A549 (cell line): ENCODE measurements at regions not wholly inside any gene's neighbourhood (a gene's known extent, or its start where the extent isn't known, plus 50 kb on each side); places are given as distances from the start of the nearest gene placed in this dataset.

ENCODE experiments used
- ATAC-seq, 2 experiments: fragments of 200-7000 bp in 1 of 2; fragments of >200 bp in 1 of 2; cut with Nextera tagmentation in 1 of 2; cut with Tn5 transposase in 1 of 2; 3 replicates each; pipeline versions ENCODE4 v1.8.0 to v1.9.1; 2018 to 2020; ENCODE audit warnings: mild to moderate bottlenecking in 1 of 2, moderate library complexity in 1 of 2
- CTCF ChIA-PET: fragments of 300-600 bp; sonication (Branson Sonifier 250); formaldehyde crosslinking; extraction: SDS; loops from one replicate; lab custom pipeline; 2021; ENCODE audit warnings: antibody characterized with exemption, inconsistent platforms; lab: Yijun Ruan, JAX
- POLR2A ChIA-PET: fragments of 350-600 bp; formaldehyde crosslinking; extraction: SDS; loops from one replicate; lab custom pipeline; 2021; ENCODE audit warnings: antibody characterized with exemption, inconsistent platforms; lab: Yijun Ruan, JAX
- DNase-seq, 2 experiments: peaks; one replicate each; pipeline versions ENCODE4 v3.0.0 to v3.0.0-alpha.2; 2011 to 2016; ENCODE audit warnings: low read depth in 1 of 2, low spot score in 1 of 2
- FAIRE-seq: peaks from 2 replicates; lab custom pipeline; 2011; peaks lifted over from hg19 to GRCh38; lab: Jason Lieb, UNC
- H3K27ac ChIP-seq, 2 experiments: fragments of >200 bp; sonication (Bioruptor Twin); formaldehyde crosslinking; 3 replicates each; pipeline ENCODE4 v1.5.1; 2016 to 2017
- H3K4me1 ChIP-seq: fragments of >200 bp; sonication (Bioruptor Twin); formaldehyde crosslinking; 3 replicates; pipeline ENCODE4 v1.6.1; 2016
- H3K4me2 ChIP-seq: fragments of >200 bp; sonication (Bioruptor Twin); formaldehyde crosslinking; 3 replicates; pipeline ENCODE4 v1.6.1; 2016
- H3K4me3 ChIP-seq: fragments of >200 bp; sonication (Bioruptor Twin); formaldehyde crosslinking; 3 replicates; pipeline ENCODE4 v1.5.1; 2016
- H3K9me3 ChIP-seq: fragments of >200 bp; sonication (Bioruptor Twin); formaldehyde crosslinking; 3 replicates; pipeline ENCODE4 v1.6.1; 2016
- CBX2 ChIP-seq: fragments of 200-600 bp; sonication (generic); IDR thresholded peaks from 2 replicates; pipeline ENCODE4 v1.6.1; 2016; ENCODE audit warnings: low read depth, mild to moderate bottlenecking, borderline replicate concordance
- CHD2 ChIP-seq: fragments of 150-350 bp; IDR thresholded peaks from 2 replicates; pipeline ENCODE4 v1.6.1; 2014; ENCODE audit warnings: low read length; ENCODE audit not compliant: partially characterized antibody
- CHD4 ChIP-seq: fragments of 200-600 bp; sonication (generic); IDR thresholded peaks from 2 replicates; pipeline ENCODE4 v1.6.1; 2016; ENCODE audit warnings: antibody characterized with exemption, mild to moderate bottlenecking, borderline replicate concordance
- CTCF ChIP-seq: fragments of >200 bp; sonication (Bioruptor Twin); formaldehyde crosslinking; IDR thresholded peaks from 3 replicates; pipeline ENCODE4 v1.5.1; 2016
- EHF ChIP-seq: fragments of 250-450 bp; sonication (Bioruptor Pico); IDR thresholded peaks from 2 replicates; pipeline ENCODE4 v1.5.0; 2020; ENCODE audit warnings: mild to moderate bottlenecking
- EHMT2 ChIP-seq: fragments of 200-600 bp; sonication (generic); IDR thresholded peaks from 2 replicates; pipeline ENCODE4 v1.6.1; 2016; ENCODE audit warnings: antibody characterized with exemption, low read depth, mild to moderate bottlenecking, moderate library complexity
- EP300 ChIP-seq, 2 experiments: fragments of >200 bp; sonication (Bioruptor Twin); formaldehyde crosslinking; IDR thresholded peaks; 2 replicates in 1 of 2; 3 replicates in 1 of 2; pipeline ENCODE4 v1.6.1; 2016 to 2017
- FOSL2 ChIP-seq, 2 experiments: fragments of 450-650 bp in 1 of 2; fragments of >200 bp in 1 of 2; sonication (Bioruptor Twin) in 1 of 2; formaldehyde crosslinking; IDR thresholded peaks; 2 replicates each; pipeline versions ENCODE4 v1.5.0 to v1.6.1; 2016 to 2020; ENCODE audit warnings: mild to moderate bottlenecking in 1 of 2, moderate library complexity in 1 of 2
- FOXS1 ChIP-seq: fragments of 250-450 bp; sonication (Bioruptor Pico); IDR thresholded peaks from 2 replicates; pipeline ENCODE4 v1.5.0; 2020; ENCODE audit warnings: mild to moderate bottlenecking, moderate library complexity
- HDAC2 ChIP-seq: fragments of 200-600 bp; sonication (generic); IDR thresholded peaks from 2 replicates; pipeline ENCODE4 v1.6.1; 2016
- HEYL ChIP-seq: fragments of 250-450 bp; sonication (Bioruptor Pico); IDR thresholded peaks from 2 replicates; pipeline ENCODE4 v1.8.0; 2021; ENCODE audit warnings: mild to moderate bottlenecking, moderate library complexity
- HMGXB4 ChIP-seq: fragments of 250-450 bp; sonication (Bioruptor Pico); IDR thresholded peaks from 2 replicates; pipeline ENCODE4 v1.5.0; 2021; ENCODE audit warnings: mild to moderate bottlenecking, moderate library complexity, borderline replicate concordance
- HOXA7 ChIP-seq: fragments of 250-450 bp; sonication (Bioruptor Pico); IDR thresholded peaks from 2 replicates; pipeline ENCODE4 v1.5.0; 2020; ENCODE audit warnings: mild to moderate bottlenecking, moderate library complexity
- HOXB13 ChIP-seq: fragments of 250-450 bp; sonication (Bioruptor Pico); IDR thresholded peaks from 2 replicates; pipeline ENCODE4 v1.5.0; 2020; ENCODE audit warnings: low read depth, mild to moderate bottlenecking, moderate library complexity
- HOXB5 ChIP-seq: fragments of 250-450 bp; sonication (Bioruptor Pico); IDR thresholded peaks from 2 replicates; pipeline ENCODE4 v1.5.0; 2020; ENCODE audit warnings: mild to moderate bottlenecking, moderate library complexity
- JUNB ChIP-seq: fragments of >200 bp; sonication (Bioruptor Twin); formaldehyde crosslinking; IDR thresholded peaks from 2 replicates; pipeline ENCODE4 v1.6.1; 2016
- KDM1A ChIP-seq: fragments of 200-600 bp; sonication (generic); IDR thresholded peaks from 2 replicates; pipeline ENCODE4 v1.6.1; 2016; ENCODE audit warnings: low read depth, mild to moderate bottlenecking
- KDM5A ChIP-seq: fragments of 200-600 bp; sonication (generic); IDR thresholded peaks from 2 replicates; pipeline ENCODE4 v1.6.1; 2016; ENCODE audit warnings: antibody characterized with exemption, mild to moderate bottlenecking
- MAFK ChIP-seq: fragments of 450-650 bp; IDR thresholded peaks from 2 replicates; pipeline ENCODE4 v1.6.1; 2014; ENCODE audit not compliant: partially characterized antibody
- MAX ChIP-seq: IDR thresholded peaks from 2 replicates; pipeline ENCODE4 v1.6.1; 2012
- NPAS2 ChIP-seq: fragments of 250-450 bp; sonication (Bioruptor Pico); IDR thresholded peaks from 2 replicates; pipeline ENCODE4 v1.8.0; 2022; ENCODE audit warnings: mild to moderate bottlenecking, moderate library complexity, borderline replicate concordance
- PBX3 ChIP-seq: IDR thresholded peaks from 2 replicates; pipeline ENCODE4 v1.6.1; 2012
- PHF8 ChIP-seq: fragments of 200-600 bp; sonication (generic); IDR thresholded peaks from 2 replicates; pipeline ENCODE4 v1.6.1; 2016; ENCODE audit warnings: low read depth, mild to moderate bottlenecking, antibody characterized with exemption, moderate library complexity, borderline replicate concordance
- POLR2AphosphoS2 ChIP-seq: conservative IDR thresholded peaks from 2 replicates; pipeline ENCODE4 v1.6.1; 2012; ENCODE audit warnings: low read length, improper control_type of control experiment, inconsistent platforms
- RARB ChIP-seq: fragments of 250-450 bp; sonication (Bioruptor Pico); IDR thresholded peaks from 2 replicates; pipeline ENCODE4 v1.8.0; 2021; ENCODE audit warnings: mild to moderate bottlenecking, moderate library complexity
- REST ChIP-seq: fragments of 200-600 bp; sonication (generic); IDR thresholded peaks from 2 replicates; pipeline ENCODE4 v1.6.1; 2016; ENCODE audit warnings: antibody characterized with exemption, mild to moderate bottlenecking, moderate library complexity
- SREBF2 ChIP-seq: fragments of 450-650 bp; IDR thresholded peaks from 2 replicates; pipeline ENCODE4 v1.6.1; 2014; ENCODE audit warnings: mild to moderate bottlenecking, moderate library complexity
- USF2 ChIP-seq: fragments of 450-650 bp; IDR thresholded peaks from 2 replicates; pipeline ENCODE4 v1.6.1; 2014; ENCODE audit warnings: antibody characterized with exemption
- ZFP36 ChIP-seq: fragments of 450-650 bp; IDR thresholded peaks from 2 replicates; pipeline ENCODE4 v1.6.1; 2014; ENCODE audit warnings: borderline replicate concordance; ENCODE audit not compliant: partially characterized antibody
- WGBS: methylation state at CpG from one replicate; pipeline ENCODE4 v1.1.6; 2017; ENCODE audit errors: missing lambda C conversion rate; 5-methylcytosine and 5-hydroxymethylcytosine counted together

- TF ChIP-seq MAX, result no peak
- no peak for TF ChIP-seq CBX2
- TF ChIP-seq HOXB13 (CRISPR knock-in tag), result no peak
- no peak for TF ChIP-seq MAFK
- no peak for TF ChIP-seq FOXS1 (CRISPR knock-in tag)
- TF ChIP-seq EHMT2, result no peak
- TF ChIP-seq CHD4, result no peak
- TF ChIP-seq CHD2, result no peak
- no peak for TF ChIP-seq JUNB
- no peak for TF ChIP-seq HOXA7 (CRISPR knock-in tag)
- TF ChIP-seq CTCF, result no peak
- TF ChIP-seq, all 56 proteins: peak for 0
Observed at GRCh38 chr3:144743225-144743668, 771.6 kb downstream of the DIPK2A start (continued).

- ATAC-seq (no peak), DNase-seq (no peak), FAIRE-seq (no peak)
- H3K4me2 ChIP-seq, result no peak overlapping the region
- H3K4me3 ChIP-seq, result no peak overlapping the region
- H3K9me3 ChIP-seq, result no peaks in the 10 kb centered on the region
- no peak for TF ChIP-seq EP300 (IDR thresholded peaks at IDR 0.05)
- TF ChIP-seq HDAC2, result no peak
- TF ChIP-seq POLR2AphosphoS2, result no peak
- no peak for TF ChIP-seq PBX3
- no peak for TF ChIP-seq EHF (CRISPR knock-in tag)
- TF ChIP-seq SREBF2, result no peak
- no peak for TF ChIP-seq FOSL2 (IDR thresholded peaks at IDR 0.05)
- no peak for TF ChIP-seq FOSL2 (CRISPR knock-in tag; IDR thresholded peaks at IDR 0.05)
- TF ChIP-seq CHD4, result no peak
- TF ChIP-seq HMGXB4, result no peak
- no peak for TF ChIP-seq ZFP36
- TF ChIP-seq REST, result no peak
- no peak for TF ChIP-seq USF2
- no peak for TF ChIP-seq KDM5A
- TF ChIP-seq KDM1A, result no peak
- no peak for TF ChIP-seq HOXB5
- no peak for TF ChIP-seq EHMT2
- TF ChIP-seq NPAS2 (CRISPR knock-in tag), result no peak
- no peak for TF ChIP-seq PHF8
- no peak for TF ChIP-seq HEYL (CRISPR knock-in tag)
- no peak for TF ChIP-seq RARB (CRISPR knock-in tag)
- no peak overlapping the region for H3K27ac ChIP-seq
- no peaks in the 10 kb centered on the region for H3K4me1 ChIP-seq
- 11% methylated on average over 4 of the region's 4 CpGs for WGBS
- ChIA-PET CTCF (interaction anchor here (1.0 kb wide), 1 partner anchor 12 kb away, joined by 3 read pairs; no protein-coding TSS in a partner anchor), POLR2A (no interaction called here)
Observed at GRCh38 chr3:144744473-144744872, 772.9 kb downstream of the DIPK2A start.
